ENCODE measurements at regions not wholly inside any gene's neighbourhood (a gene's known extent, or its start where the extent isn't known, plus 50 kb on each side); places are given as distances from the start of the nearest gene placed in this dataset.

GRCh38 chr3:3705090-3705775 lies 94.0 kb upstream of the LRRN1 start:
- POLR2A ChIA-PET = no interaction called here
- WGBS (ENCODE audit: missing lambda C conversion rate) = 1% methylated on average over 6 of the region's 6 CpGs

DNA sequence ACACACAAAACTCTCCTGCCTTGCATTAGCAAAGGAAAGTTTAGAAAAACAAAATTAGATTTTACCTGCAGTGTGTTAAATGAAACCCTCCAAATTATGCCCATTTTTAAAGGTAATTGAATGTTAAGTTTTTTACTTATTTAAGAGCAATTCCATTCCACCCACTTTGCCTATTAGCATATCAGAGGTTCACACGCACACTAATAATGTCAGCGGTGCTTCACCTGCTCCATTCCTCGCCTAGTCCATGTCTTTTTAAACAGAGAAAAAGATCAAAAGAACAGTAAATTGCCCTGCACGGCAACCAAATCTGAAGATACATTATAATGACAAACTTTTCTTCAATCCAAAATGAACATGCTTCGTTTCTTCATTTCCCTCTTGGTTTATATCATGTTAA lies 97.3 kb upstream of the LRRN1 start:
- POLR2A ChIA-PET = no interaction called here
- no peaks in the 10 kb centered on the region for H3K9me3 ChIP-seq
- no peak overlapping the region for H3K4me3 ChIP-seq
- no peaks in the 10 kb centered on the region for H3K4me1 ChIP-seq
- no peak for DNase-seq (ENCODE audit: low read depth in 1 of 2, low spot score in 1 of 2)
- TF ChIP-seq TP53 (CRISPR knock-in tag; IDR thresholded peaks at IDR 0.05) = no peak
- no peak for TF ChIP-seq HES2 (IDR thresholded peaks at IDR 0.05)
- no peak for TF ChIP-seq KDM5A (IDR thresholded peaks at IDR 0.05)
- no peak for TF ChIP-seq EP300 (IDR thresholded peaks at IDR 0.05)
- TF ChIP-seq ZNF302 (CRISPR knock-in tag; IDR thresholded peaks at IDR 0.05) = no peak
- no peak for TF ChIP-seq RARB (CRISPR knock-in tag; IDR thresholded peaks at IDR 0.05)
- no peak for TF ChIP-seq FOSB (CRISPR knock-in tag; IDR thresholded peaks at IDR 0.05)
- no peak for TF ChIP-seq JUN (IDR thresholded peaks at IDR 0.05)
- no peak for TF ChIP-seq MAFK (IDR thresholded peaks at IDR 0.05; ENCODE audit: partially characterized antibody)
- no peak for TF ChIP-seq EHF (CRISPR knock-in tag; IDR thresholded peaks at IDR 0.05)
- TF ChIP-seq, protein P1, sequence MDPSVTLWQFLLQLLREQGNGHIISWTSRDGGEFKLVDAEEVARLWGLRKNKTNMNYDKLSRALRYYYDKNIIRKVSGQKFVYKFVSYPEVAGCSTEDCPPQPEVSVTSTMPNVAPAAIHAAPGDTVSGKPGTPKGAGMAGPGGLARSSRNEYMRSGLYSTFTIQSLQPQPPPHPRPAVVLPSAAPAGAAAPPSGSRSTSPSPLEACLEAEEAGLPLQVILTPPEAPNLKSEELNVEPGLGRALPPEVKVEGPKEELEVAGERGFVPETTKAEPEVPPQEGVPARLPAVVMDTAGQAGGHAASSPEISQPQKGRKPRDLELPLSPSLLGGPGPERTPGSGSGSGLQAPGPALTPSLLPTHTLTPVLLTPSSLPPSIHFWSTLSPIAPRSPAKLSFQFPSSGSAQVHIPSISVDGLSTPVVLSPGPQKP (IDR thresholded peaks at IDR 0.05; ENCODE audit: low read depth, low read length) = no peak
- no peak for TF ChIP-seq SREBF2 (IDR thresholded peaks at IDR 0.05)
- TF ChIP-seq NPAS2 (CRISPR knock-in tag; IDR thresholded peaks at IDR 0.05; ENCODE audit: borderline replicate concordance) = no peak
- TF ChIP-seq, protein P2, sequence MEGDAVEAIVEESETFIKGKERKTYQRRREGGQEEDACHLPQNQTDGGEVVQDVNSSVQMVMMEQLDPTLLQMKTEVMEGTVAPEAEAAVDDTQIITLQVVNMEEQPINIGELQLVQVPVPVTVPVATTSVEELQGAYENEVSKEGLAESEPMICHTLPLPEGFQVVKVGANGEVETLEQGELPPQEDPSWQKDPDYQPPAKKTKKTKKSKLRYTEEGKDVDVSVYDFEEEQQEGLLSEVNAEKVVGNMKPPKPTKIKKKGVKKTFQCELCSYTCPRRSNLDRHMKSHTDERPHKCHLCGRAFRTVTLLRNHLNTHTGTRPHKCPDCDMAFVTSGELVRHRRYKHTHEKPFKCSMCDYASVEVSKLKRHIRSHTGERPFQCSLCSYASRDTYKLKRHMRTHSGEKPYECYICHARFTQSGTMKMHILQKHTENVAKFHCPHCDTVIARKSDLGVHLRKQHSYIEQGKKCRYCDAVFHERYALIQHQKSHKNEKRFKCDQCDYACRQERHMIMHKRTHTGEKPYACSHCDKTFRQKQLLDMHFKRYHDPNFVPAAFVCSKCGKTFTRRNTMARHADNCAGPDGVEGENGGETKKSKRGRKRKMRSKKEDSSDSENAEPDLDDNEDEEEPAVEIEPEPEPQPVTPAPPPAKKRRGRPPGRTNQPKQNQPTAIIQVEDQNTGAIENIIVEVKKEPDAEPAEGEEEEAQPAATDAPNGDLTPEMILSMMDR (IDR thresholded peaks at IDR 0.05) = no peak
- no peak overlapping the region for H3K4me2 ChIP-seq
- ATAC-seq = no peak
- no peak for FAIRE-seq
- no peak overlapping the region for H3K27ac ChIP-seq
- CTCF ChIA-PET = no interaction called here
- 44% methylated on average over 5 of the region's 5 CpGs for WGBS (ENCODE audit: missing lambda C conversion rate)

More at GRCh38 chr3:3705090-3705775, 94.0 kb upstream of the LRRN1 start:
- no peaks in the 10 kb centered on the region for H3K9me3 ChIP-seq
- CTCF ChIA-PET = no interaction called here
- H3K4me2 ChIP-seq = no peak overlapping the region
- FAIRE-seq (no peak), ATAC-seq (no peak), DNase-seq (ENCODE audit: low read depth in 1 of 2, low spot score in 1 of 2) (no peak)
- no peaks in the 10 kb centered on the region for H3K4me1 ChIP-seq
- no peak overlapping the region for H3K27ac ChIP-seq
- no peak for TF ChIP-seq KDM1A (IDR thresholded peaks at IDR 0.05; ENCODE audit: low read depth)
- no peak for TF ChIP-seq FOSB (CRISPR knock-in tag; IDR thresholded peaks at IDR 0.05)
- no peak for TF ChIP-seq ATOH8 (CRISPR knock-in tag; IDR thresholded peaks at IDR 0.05; ENCODE audit: low read depth)
- TF ChIP-seq MYC (IDR thresholded peaks at IDR 0.05; ENCODE audit: borderline replicate concordance, low read length) = no peak
- TF ChIP-seq NFE2L2 (conservative IDR thresholded peaks at IDR 0.05; ENCODE audit: low read length) = no peak
- TF ChIP-seq, protein P3, sequence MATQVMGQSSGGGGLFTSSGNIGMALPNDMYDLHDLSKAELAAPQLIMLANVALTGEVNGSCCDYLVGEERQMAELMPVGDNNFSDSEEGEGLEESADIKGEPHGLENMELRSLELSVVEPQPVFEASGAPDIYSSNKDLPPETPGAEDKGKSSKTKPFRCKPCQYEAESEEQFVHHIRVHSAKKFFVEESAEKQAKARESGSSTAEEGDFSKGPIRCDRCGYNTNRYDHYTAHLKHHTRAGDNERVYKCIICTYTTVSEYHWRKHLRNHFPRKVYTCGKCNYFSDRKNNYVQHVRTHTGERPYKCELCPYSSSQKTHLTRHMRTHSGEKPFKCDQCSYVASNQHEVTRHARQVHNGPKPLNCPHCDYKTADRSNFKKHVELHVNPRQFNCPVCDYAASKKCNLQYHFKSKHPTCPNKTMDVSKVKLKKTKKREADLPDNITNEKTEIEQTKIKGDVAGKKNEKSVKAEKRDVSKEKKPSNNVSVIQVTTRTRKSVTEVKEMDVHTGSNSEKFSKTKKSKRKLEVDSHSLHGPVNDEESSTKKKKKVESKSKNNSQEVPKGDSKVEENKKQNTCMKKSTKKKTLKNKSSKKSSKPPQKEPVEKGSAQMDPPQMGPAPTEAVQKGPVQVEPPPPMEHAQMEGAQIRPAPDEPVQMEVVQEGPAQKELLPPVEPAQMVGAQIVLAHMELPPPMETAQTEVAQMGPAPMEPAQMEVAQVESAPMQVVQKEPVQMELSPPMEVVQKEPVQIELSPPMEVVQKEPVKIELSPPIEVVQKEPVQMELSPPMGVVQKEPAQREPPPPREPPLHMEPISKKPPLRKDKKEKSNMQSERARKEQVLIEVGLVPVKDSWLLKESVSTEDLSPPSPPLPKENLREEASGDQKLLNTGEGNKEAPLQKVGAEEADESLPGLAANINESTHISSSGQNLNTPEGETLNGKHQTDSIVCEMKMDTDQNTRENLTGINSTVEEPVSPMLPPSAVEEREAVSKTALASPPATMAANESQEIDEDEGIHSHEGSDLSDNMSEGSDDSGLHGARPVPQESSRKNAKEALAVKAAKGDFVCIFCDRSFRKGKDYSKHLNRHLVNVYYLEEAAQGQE (IDR thresholded peaks at IDR 0.05) = no peak
- no peak for TF ChIP-seq NPAS2 (CRISPR knock-in tag; IDR thresholded peaks at IDR 0.05; ENCODE audit: borderline replicate concordance)
- TF ChIP-seq BHLHE40 (IDR thresholded peaks at IDR 0.05; ENCODE audit: low read depth, low read length) = no peak
- TF ChIP-seq MAFK (IDR thresholded peaks at IDR 0.05; ENCODE audit: partially characterized antibody) = no peak
- no peak for TF ChIP-seq HEYL (CRISPR knock-in tag; IDR thresholded peaks at IDR 0.05)
- TF ChIP-seq ESRRA (IDR thresholded peaks at IDR 0.05; ENCODE audit: borderline replicate concordance, low read length) = no peak
- no peak for TF ChIP-seq MAZ (IDR thresholded peaks at IDR 0.05; ENCODE audit: borderline replicate concordance, low read depth, low read length)
- H3K4me3 ChIP-seq = no peak overlapping the region

Data from A549 (cell line).